ENCODE measurements at regions not wholly inside any gene's neighbourhood (a gene's known extent, or its start where the extent isn't known, plus 50 kb on each side); places are given as distances from the start of the nearest gene placed in this dataset.

DNA sequence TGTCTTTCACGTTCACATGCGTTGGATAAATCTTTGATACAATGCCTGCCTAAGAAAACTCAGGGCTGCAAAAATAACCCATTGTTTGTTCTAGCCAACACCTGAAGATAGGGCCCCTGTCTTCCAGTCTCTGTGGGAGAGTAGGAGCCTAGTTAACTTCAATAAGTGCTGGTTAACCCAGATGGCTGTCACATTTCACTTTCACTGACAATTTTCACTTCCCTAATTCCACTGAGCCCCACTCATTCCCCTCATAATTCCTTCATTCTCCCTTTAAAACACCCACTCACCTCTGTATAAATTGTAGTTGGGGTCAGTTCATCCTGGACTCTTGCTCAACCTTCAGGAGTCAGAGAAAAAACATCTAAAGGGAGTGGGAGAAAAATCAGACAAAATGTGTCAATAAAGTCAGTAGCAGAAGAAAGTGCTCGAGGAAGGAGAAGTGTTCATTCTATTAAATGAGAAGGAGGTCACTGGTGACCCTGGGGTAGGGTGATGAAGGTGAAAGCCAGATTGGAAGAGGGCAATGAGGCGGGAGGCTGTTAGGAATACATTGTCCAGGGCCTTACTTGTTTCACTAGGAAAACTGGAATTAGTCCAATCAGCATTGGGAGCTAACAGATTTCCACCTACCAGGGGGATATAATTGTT is 51.2 kb upstream of the ABI1 start:
- Mint-ChIP-seq H3K4me1 (peaks cover 13% of the 10 kb centered on the region), H3K27me3 (no peaks in the 10 kb centered on the region), H3K4me3 (no peak overlapping the region), H3K9me3 (no peaks in the 10 kb centered on the region), H3K36me3 (no peaks in the 10 kb centered on the region), H3K27ac (peak overlapping the region; percentile 2)
- peak; percentile 70 for ATAC-seq
